Heart right ventricle (tissue), 16 donors: ENCODE measurements at regions not wholly inside any gene's neighbourhood (a gene's known extent, or its start where the extent isn't known, plus 50 kb on each side); places are given as distances from the start of the nearest gene placed in this dataset.

ENCODE experiments used
- ATAC-seq, 8 donors: fragments of 200-7000 bp; cut with Tn5 transposase; one replicate each; pipeline ENCODE4 v1.9.1; 2020; ENCODE audit warnings: mild to moderate bottlenecking in 8 of 8, moderate library complexity in 8 of 8, moderate number of reproducible peaks in 1 of 8
- DNase-seq, 2 donors: peaks; one replicate each; pipeline ENCODE4 v3.0.0-alpha.2; 2020
- H3K27ac ChIP-seq, 10 donors: fragments of 200-600 bp; sonication (generic) in 2 of 10; one replicate each; pipeline versions ENCODE4 v1.5.0 to v1.8.0; 2020 to 2022; ENCODE audit warnings: mild to moderate bottlenecking in 3 of 10
- H3K27me3 ChIP-seq, 7 donors: fragments of 200-600 bp; one replicate each; pipeline ENCODE4 v1.8.0; 2021 to 2022; ENCODE audit warnings: mild to moderate bottlenecking in 2 of 7
- H3K36me3 ChIP-seq, 9 donors: fragments of 200-600 bp; sonication (generic) in 1 of 9; one replicate each; pipeline versions ENCODE4 v1.5.0 to v1.8.0; 2020 to 2022; ENCODE audit warnings: mild to moderate bottlenecking in 2 of 9
- H3K4me1 ChIP-seq, 9 donors: fragments of 200-600 bp; sonication (generic) in 1 of 9; one replicate each; pipeline versions ENCODE4 v1.5.0 to v1.8.0; 2020 to 2022; ENCODE audit warnings: mild to moderate bottlenecking in 4 of 9
- H3K4me3 ChIP-seq, 10 donors: fragments of 200-600 bp; sonication (generic) in 2 of 10; one replicate each; pipeline versions ENCODE4 v1.5.0 to v1.8.0; 2020 to 2022; ENCODE audit warnings: mild to moderate bottlenecking in 7 of 10, moderate library complexity in 2 of 10
- H3K9me3 ChIP-seq, 11 donors: fragments of 200-600 bp in 10 of 11; sonication (generic) in 2 of 11; one replicate each; pipeline versions ENCODE4 v1.5.0 to v1.8.0; 2013 to 2022; ENCODE audit warnings: mild to moderate bottlenecking in 2 of 11, control low read depth in 1 of 11, moderate library complexity in 1 of 11
- CTCF ChIP-seq, 9 donors: fragments of 200-600 bp; sonication (generic) in 2 of 9; IDR thresholded peaks; one replicate each; pipeline versions ENCODE4 v1.5.0 to v1.8.0; 2021 to 2022; ENCODE audit warnings: antibody characterized with exemption in 9 of 9, mild to moderate bottlenecking in 5 of 9, moderate library complexity in 1 of 9
- WGBS, 2 donors: extraction: QIAGEN DNeasy Blood & Tissue Kit; methylation state at CpG; one replicate each; pipeline ENCODE4 v1.1.7; 2013; ENCODE audit warnings: inconsistent platforms in 1 of 2; 5-methylcytosine and 5-hydroxymethylcytosine counted together
- intact Hi-C, 10 donors: fragments of 100-400 bp; cut with DNase I; formaldehyde crosslinking; loops; one replicate each; pipeline versions ENCODE4 v1.11.1 to v1.14.2; 2022
- donor health status: Arrhythmogenic right ventricular cardiomyopathy.
- donor health status: ischemic (EF 13 %, LVEDD 7.1; RV severe dilation, severe dysfunction).
- donor health status: healthy with polysubstance abuse.
- donor health status: DM: no; HTN: yes; CAD: no.
- donor health status: DM: no; HTN: no; CAD: no.
- donor health status: ischemic (EF 25% LVEDD 6.9; RV normal size, moderate dysfunction).
- donor health status: ischemic (EF 25% LVEDD 5.7; RV mildly dilated, moderate dysfunction).
- donor health status: healthy.
- donor health status: DM: yes; HTN: yes; CAD: no.
- donor health status: Ischemic cardiomyopathy.
- donor health status: ischemic (EF 35%, LVEDD 5.7; RV mildly dilated, moderate dysfunction).
- donor health status: nonischemic (EF 11% LVEDD 7.7; RV severe dilation, severe dysfunction).
- donor health status: DM: yes; HTN: yes; CAD: no.
- donor health status: PGD.
- donor health status: ischemic (EF 29% LVEDD 5.4; RV normal size, mild dysfunction).
- donor health status: nonischemic (EF 23%, LVEDD 6.1; RV moderate dilation, normal function).

- 91 to 92% methylated on average over 2 of the region's 2 CpGs for WGBS, 2 donors
Measured at GRCh38 chr12:92047393-92047826, 98.2 kb downstream of the BTG1 start.

GRCh38 chr12:92046557-92047392 is 98.9 kb downstream of the BTG1 start:
- Histone ChIP-seq H3K4me3 (no peak overlapping the region), H3K27ac (peak overlapping the region in 1 of 10 donors; percentile 36), H3K27me3 (no peaks in the 10 kb centered on the region), H3K9me3 (no peaks in the 10 kb centered on the region), H3K36me3 (no peaks in the 10 kb centered on the region), H3K4me1 (peaks cover 0 to 14% (median 0%) of the 10 kb centered on the region in 9 donors)
- ATAC-seq (peak in 3 of 8 donors; percentile 37 to 74 (median 44)), DNase-seq (no peak)
- no peak for TF ChIP-seq CTCF (IDR thresholded peaks at IDR 0.05)
- 65 to 67% methylated on average over 7 of the region's 7 CpGs for WGBS, 2 donors
- intact Hi-C loops: no loop called here

More at GRCh38 chr12:92047393-92047826, 98.2 kb downstream of the BTG1 start:
- ATAC-seq (peak in 1 of 8 donors; percentile 35), DNase-seq (no peak)
- no peak overlapping the region for H3K27ac ChIP-seq
- H3K4me1 ChIP-seq: peaks cover 0 to 11% (median 0%) of the 10 kb centered on the region in 9 donors
- H3K27me3 ChIP-seq: no peaks in the 10 kb centered on the region
- no peaks in the 10 kb centered on the region for H3K36me3 ChIP-seq
- no peak for TF ChIP-seq CTCF (IDR thresholded peaks at IDR 0.05)
- intact Hi-C loops: no loop called here
- H3K4me3 ChIP-seq: no peak overlapping the region
- no peaks in the 10 kb centered on the region for H3K9me3 ChIP-seq

DNA sequence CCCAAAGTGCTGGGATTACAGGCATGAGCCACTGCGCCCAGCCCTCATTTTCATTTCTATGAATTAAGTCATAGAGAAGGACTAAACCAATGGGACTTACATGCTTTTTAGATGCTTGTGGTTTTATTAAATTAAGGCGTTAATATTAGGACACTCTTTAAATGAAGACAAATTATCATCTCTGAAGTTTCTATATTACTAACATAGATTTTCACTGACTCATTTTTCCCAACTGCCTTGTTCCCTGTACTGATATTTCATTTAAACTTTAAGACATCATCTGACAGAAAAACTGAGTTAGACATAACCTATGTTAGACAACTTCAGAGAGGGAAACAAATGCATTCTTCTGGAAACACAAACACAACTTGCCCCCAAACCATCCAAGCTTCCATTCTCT is 99.8 kb downstream of the BTG1 start:
- no peak overlapping the region for H3K4me3 ChIP-seq
- H3K27ac ChIP-seq: no peak overlapping the region
- no peaks in the 10 kb centered on the region for H3K9me3 ChIP-seq
- H3K4me1 ChIP-seq: peaks cover 0 to 17% (median 0%) of the 10 kb centered on the region in 9 donors
- 97 to 99% methylated on average over 2 of the region's 2 CpGs for WGBS, 2 donors
- no peak for ATAC-seq
- no peaks in the 10 kb centered on the region for H3K36me3 ChIP-seq
- intact Hi-C loops: no loop called here
- DNase-seq: no peak
- no peak for TF ChIP-seq CTCF (IDR thresholded peaks at IDR 0.05)
- H3K27me3 ChIP-seq: no peaks in the 10 kb centered on the region

DNA sequence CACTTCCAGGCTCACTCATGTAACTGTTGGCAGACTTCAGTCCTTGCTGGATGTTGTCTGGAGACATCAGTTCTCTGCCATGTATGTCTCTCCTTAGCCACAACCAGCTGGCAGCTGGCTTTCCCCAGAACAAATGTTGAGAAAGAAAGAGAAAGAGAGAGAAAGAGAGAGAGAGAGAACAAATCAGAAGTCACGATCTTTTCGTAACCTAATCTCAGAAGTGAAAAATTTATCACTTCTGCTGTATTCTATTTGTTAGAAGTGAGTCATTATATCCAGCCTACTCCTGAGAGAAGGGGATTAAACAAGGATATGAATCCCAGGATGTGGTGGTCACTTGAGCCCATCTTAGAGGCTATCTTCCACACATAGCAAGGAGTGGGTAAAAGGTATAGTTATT is 101.2 kb downstream of the BTG1 start:
- TF ChIP-seq CTCF (IDR thresholded peaks at IDR 0.05): no peak

More for the DNA sequence above, 101.2 kb downstream of the BTG1 start:
- Histone ChIP-seq H3K27me3 (no peaks in the 10 kb centered on the region), H3K9me3 (no peaks in the 10 kb centered on the region), H3K36me3 (no peaks in the 10 kb centered on the region), H3K4me1 (peaks cover 0 to 20% (median 6%) of the 10 kb centered on the region in 9 donors), H3K4me3 (no peak overlapping the region), H3K27ac (no peak overlapping the region)
- no peak for ATAC-seq
- DNase-seq: no peak
- intact Hi-C loops: no loop called here
- 90 to 91% methylated on average over 2 of the region's 2 CpGs for WGBS, 2 donors
